ENCODE measurements at regions not wholly inside any gene's neighbourhood (a gene's known extent, or its start where the extent isn't known, plus 50 kb on each side); places are given as distances from the start of the nearest gene placed in this dataset.

DNA sequence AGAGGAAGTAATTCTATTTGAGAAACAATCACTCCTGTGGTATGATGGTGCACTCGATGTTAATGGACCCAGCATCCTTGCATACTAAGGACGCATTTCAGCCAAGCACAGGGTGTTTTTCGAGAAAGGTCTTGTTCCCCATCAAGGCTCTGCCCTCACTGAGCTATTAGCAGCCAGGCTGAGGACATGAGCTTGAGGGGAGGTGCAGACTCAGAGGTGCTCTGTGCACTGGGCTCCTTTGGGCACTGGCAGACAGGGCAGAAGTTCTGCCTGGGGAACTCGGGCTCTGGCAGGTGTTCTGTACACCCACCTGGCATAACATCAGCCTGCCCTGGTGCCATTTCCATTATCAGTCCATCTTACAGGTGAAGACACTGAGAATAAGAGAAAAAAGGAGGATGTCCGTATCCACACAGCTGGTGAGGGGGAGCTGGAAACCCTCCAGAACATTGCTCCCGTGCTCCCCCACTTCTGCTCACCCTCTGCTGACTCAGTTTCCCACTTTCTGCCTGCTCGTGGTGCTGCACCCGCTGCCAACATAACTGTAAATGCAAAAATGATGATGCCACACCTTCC is 92.7 kb upstream of the RET start:
- TF ChIP-seq NRF1 (conservative IDR thresholded peaks at IDR 0.05; ENCODE audit: low read depth, low read length) (no peak), SUZ12 (IDR thresholded peaks at IDR 0.05; ENCODE audit: unreplicated experiment) (no peak), CTCF (IDR thresholded peaks at IDR 0.05 in 2 of 3, conservative IDR thresholded peaks at IDR 0.05 in 1 of 3; ENCODE audit: control insufficient read depth in 2 of 3, extremely low read depth in 1 of 3, insufficient read depth in 1 of 3, low read depth in 3 of 3, low read length in 3 of 3) (no peak), RFX5 (IDR thresholded peaks at IDR 0.05; ENCODE audit: low read depth, low read length) (no peak), SMAD1 (IDR thresholded peaks at IDR 0.05; ENCODE audit: low read depth, partially characterized antibody) (no peak), EGR1 (IDR thresholded peaks at IDR 0.05; ENCODE audit: borderline replicate concordance in 1 of 2, low read depth in 2 of 2, low read length in 2 of 2) (no peak), POLR2AphosphoS2 (IDR thresholded peaks at IDR 0.05; ENCODE audit: low read depth, low read length) (no peak), PKNOX1 (IDR thresholded peaks at IDR 0.05) (no peak), POLR2A (IDR thresholded peaks at IDR 0.05; ENCODE audit: low read depth, low read length) (no peak)

Data from GM12878 (cell line).